ENCODE measurements at regions not wholly inside any gene's neighbourhood (a gene's known extent, or its start where the extent isn't known, plus 50 kb on each side); places are given as distances from the start of the nearest gene placed in this dataset.

DNA sequence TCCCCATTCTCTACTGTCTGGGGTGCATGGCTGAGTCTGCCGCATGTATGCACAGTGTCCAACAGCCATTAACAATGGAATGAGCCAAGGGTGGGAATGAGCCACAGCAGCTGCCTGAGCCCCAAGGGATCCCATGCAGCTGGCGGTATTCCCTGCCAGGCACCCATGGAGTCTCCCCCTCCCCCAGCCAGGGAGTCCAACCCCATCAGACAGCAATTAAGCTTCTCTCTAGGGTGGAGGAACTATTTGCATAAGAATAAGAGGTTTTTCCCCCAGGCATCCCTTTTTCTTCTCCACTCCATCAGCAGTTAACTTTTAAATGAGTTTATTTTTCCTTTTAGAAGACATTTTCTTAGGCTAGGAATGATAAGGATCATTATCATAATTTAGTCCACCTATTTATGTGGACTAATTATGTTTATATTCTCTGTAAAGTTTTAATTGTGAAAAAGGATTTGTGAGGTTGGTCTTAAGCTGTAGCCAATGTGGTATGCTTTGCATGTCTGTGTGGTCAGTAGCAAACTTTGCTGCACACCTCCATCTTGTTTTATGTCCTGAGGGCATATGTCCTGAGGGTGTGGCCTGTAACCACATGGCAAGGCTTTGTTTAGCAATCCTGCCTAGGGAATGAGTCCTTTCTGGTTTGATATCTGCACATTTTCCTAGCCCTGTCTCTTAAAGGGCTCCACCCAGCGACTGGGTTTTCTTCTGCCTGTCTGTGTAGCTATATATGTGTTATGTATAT is 158.9 kb upstream of the OLIG3 start:
- Histone ChIP-seq H3K27ac (no peak overlapping the region), H2AFZ (replicated peaks) (no peak overlapping the region), H3K4me1 (no peaks in the 10 kb centered on the region), H3K9ac (no peak overlapping the region), H4K20me1 (ENCODE audit: low read depth) (no peaks in the 10 kb centered on the region), H3K36me3 (peaks cover 3% of the 10 kb centered on the region), H3K4me3 (no peak overlapping the region), H3K9me3 (ENCODE audit: low read depth) (peaks cover 9% of the 10 kb centered on the region), H3F3A (ENCODE audit: low read depth) (no peaks in the 10 kb centered on the region), H3K27me3 (no peaks in the 10 kb centered on the region), H3K79me2 (ENCODE audit: low read depth) (no peaks in the 10 kb centered on the region), H3K4me2 (no peak overlapping the region)
- Mint-ChIP-seq H3K27ac (no peak overlapping the region), H3K4me1 (no peaks in the 10 kb centered on the region), H3K36me3 (no peaks in the 10 kb centered on the region), H3K9me3 (no peaks in the 10 kb centered on the region), H3K27me3 (ENCODE audit: insufficient read depth, low read depth) (no peaks in the 10 kb centered on the region), H3K4me3 (no peak overlapping the region)
- TF ChIP-seq EZH2phosphoT487 (IDR thresholded peaks at IDR 0.05): no peak
- TF ChIP-seq, protein P1, sequence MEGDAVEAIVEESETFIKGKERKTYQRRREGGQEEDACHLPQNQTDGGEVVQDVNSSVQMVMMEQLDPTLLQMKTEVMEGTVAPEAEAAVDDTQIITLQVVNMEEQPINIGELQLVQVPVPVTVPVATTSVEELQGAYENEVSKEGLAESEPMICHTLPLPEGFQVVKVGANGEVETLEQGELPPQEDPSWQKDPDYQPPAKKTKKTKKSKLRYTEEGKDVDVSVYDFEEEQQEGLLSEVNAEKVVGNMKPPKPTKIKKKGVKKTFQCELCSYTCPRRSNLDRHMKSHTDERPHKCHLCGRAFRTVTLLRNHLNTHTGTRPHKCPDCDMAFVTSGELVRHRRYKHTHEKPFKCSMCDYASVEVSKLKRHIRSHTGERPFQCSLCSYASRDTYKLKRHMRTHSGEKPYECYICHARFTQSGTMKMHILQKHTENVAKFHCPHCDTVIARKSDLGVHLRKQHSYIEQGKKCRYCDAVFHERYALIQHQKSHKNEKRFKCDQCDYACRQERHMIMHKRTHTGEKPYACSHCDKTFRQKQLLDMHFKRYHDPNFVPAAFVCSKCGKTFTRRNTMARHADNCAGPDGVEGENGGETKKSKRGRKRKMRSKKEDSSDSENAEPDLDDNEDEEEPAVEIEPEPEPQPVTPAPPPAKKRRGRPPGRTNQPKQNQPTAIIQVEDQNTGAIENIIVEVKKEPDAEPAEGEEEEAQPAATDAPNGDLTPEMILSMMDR (IDR thresholded peaks at IDR 0.05): no peak
- no peak for TF ChIP-seq EZH2 (IDR thresholded peaks at IDR 0.05)
- DNase-seq (ENCODE audit: low spot score): no peak

DNA sequence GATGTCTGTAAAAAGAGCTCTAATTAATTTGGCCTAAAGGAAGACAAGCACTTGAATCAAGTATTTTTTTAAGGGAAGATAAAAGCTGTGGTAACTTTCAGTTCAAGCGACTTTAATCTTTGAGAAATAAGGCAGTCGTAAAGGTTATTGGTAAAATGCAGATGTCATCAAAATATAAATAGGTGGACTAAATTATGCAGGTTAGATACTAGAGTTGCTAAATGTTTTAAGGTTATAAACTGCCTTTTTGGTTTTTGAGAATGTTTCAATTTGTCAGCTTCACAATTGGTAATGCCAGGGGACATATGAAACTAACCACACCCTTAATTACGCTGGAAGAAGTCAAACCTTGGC is 159.5 kb upstream of the OLIG3 start:
- no peak overlapping the region for H3K4me2 ChIP-seq
- no peak overlapping the region for H2AFZ ChIP-seq (replicated peaks)
- peaks cover 9% of the 10 kb centered on the region for H3K9me3 ChIP-seq (ENCODE audit: low read depth)
- TF ChIP-seq EZH2phosphoT487 (IDR thresholded peaks at IDR 0.05): no peak
- TF ChIP-seq, protein P1 (IDR thresholded peaks at IDR 0.05): no peak
- TF ChIP-seq EZH2 (IDR thresholded peaks at IDR 0.05): no peak
- H3K9ac ChIP-seq: no peak overlapping the region
- H3K4me1 Mint-ChIP-seq: no peaks in the 10 kb centered on the region
- no peaks in the 10 kb centered on the region for H3K27me3 ChIP-seq
- H3F3A ChIP-seq (ENCODE audit: low read depth): no peaks in the 10 kb centered on the region
- no peak overlapping the region for H3K4me3 Mint-ChIP-seq
- DNase-seq (ENCODE audit: low spot score): no peak
- H3K27ac ChIP-seq: no peak overlapping the region
- H3K79me2 ChIP-seq (ENCODE audit: low read depth): no peaks in the 10 kb centered on the region
- peaks cover 3% of the 10 kb centered on the region for H3K36me3 ChIP-seq
- no peak overlapping the region for H3K27ac Mint-ChIP-seq
- H3K9me3 Mint-ChIP-seq: no peaks in the 10 kb centered on the region
- no peaks in the 10 kb centered on the region for H4K20me1 ChIP-seq (ENCODE audit: low read depth)
- H3K4me3 ChIP-seq: no peak overlapping the region
- H3K4me1 ChIP-seq: no peaks in the 10 kb centered on the region
- H3K27me3 Mint-ChIP-seq (ENCODE audit: insufficient read depth, low read depth): no peaks in the 10 kb centered on the region
- H3K36me3 Mint-ChIP-seq: no peaks in the 10 kb centered on the region

DNA sequence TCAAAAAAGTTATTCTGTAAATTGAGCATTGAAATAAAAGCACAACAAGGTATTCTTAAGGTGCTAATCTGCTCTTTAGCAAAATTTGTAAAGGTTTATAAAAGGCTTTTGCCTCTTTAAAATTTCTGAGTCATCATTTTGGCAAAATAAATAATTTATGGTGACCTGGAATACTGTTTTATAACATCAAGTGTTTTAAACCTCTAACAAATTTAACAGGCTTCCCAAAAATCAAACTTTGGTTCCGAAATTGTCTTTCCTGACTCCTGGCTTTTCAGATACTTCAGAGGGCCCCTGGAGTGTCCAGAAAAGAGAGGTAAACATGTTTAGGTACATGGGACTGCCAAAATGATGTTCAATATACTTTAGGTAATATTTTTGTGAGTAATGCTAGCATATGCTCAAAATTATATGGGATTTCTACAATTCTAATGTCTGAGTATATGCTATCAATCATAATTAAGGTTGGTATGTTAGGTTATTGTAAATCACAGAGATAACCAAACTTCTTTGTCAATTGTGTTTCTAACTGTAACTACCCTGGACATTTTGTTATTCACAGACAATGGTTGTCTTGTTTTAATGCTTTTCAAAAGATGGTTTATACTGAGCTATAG is 160.3 kb upstream of the OLIG3 start:
- H3K27ac ChIP-seq: no peak overlapping the region
- no peak overlapping the region for H3K4me3 ChIP-seq
- no peak overlapping the region for H3K27ac Mint-ChIP-seq
- H3K4me2 ChIP-seq: no peak overlapping the region
- no peaks in the 10 kb centered on the region for H4K20me1 ChIP-seq (ENCODE audit: low read depth)
- H3K27me3 ChIP-seq: no peaks in the 10 kb centered on the region
- H3K9ac ChIP-seq: no peak overlapping the region
- no peaks in the 10 kb centered on the region for H3K4me1 ChIP-seq
- no peak for TF ChIP-seq EZH2phosphoT487 (IDR thresholded peaks at IDR 0.05)
- TF ChIP-seq EZH2 (IDR thresholded peaks at IDR 0.05): no peak
- TF ChIP-seq, protein P1 (IDR thresholded peaks at IDR 0.05): no peak
- H3K4me3 Mint-ChIP-seq: no peak overlapping the region
- no peaks in the 10 kb centered on the region for H3K79me2 ChIP-seq (ENCODE audit: low read depth)
- H3K36me3 Mint-ChIP-seq: no peaks in the 10 kb centered on the region
- H3K9me3 ChIP-seq (ENCODE audit: low read depth): peaks cover 9% of the 10 kb centered on the region
- no peaks in the 10 kb centered on the region for H3K27me3 Mint-ChIP-seq (ENCODE audit: insufficient read depth, low read depth)
- H3K36me3 ChIP-seq: peaks cover 3% of the 10 kb centered on the region
- DNase-seq (ENCODE audit: low spot score): no peak
- H3K9me3 Mint-ChIP-seq: no peaks in the 10 kb centered on the region
- H3F3A ChIP-seq (ENCODE audit: low read depth): no peaks in the 10 kb centered on the region
- H2AFZ ChIP-seq (replicated peaks): no peak overlapping the region
- H3K4me1 Mint-ChIP-seq: no peaks in the 10 kb centered on the region

Data from neural progenitor cell (in vitro differentiated cells).